A549 (cell line): ENCODE measurements at regions not wholly inside any gene's neighbourhood (a gene's known extent, or its start where the extent isn't known, plus 50 kb on each side); places are given as distances from the start of the nearest gene placed in this dataset.

Experiments
- ATAC-seq, 2 experiments: fragments of 200-7000 bp in 1 of 2; fragments of >200 bp in 1 of 2; cut with Nextera tagmentation in 1 of 2; cut with Tn5 transposase in 1 of 2; 3 replicates each; pipeline versions ENCODE4 v1.8.0 to v1.9.1; 2018 to 2020; ENCODE audit warnings: mild to moderate bottlenecking in 1 of 2, moderate library complexity in 1 of 2
- CTCF ChIA-PET: fragments of 300-600 bp; sonication (Branson Sonifier 250); formaldehyde crosslinking; extraction: SDS; loops from one replicate; lab custom pipeline; 2021; ENCODE audit warnings: antibody characterized with exemption, inconsistent platforms; lab: Yijun Ruan, JAX
- POLR2A ChIA-PET: fragments of 350-600 bp; formaldehyde crosslinking; extraction: SDS; loops from one replicate; lab custom pipeline; 2021; ENCODE audit warnings: antibody characterized with exemption, inconsistent platforms; lab: Yijun Ruan, JAX
- DNase-seq, 2 experiments: peaks; one replicate each; pipeline versions ENCODE4 v3.0.0 to v3.0.0-alpha.2; 2011 to 2016; ENCODE audit warnings: low read depth in 1 of 2, low spot score in 1 of 2
- FAIRE-seq: peaks from 2 replicates; lab custom pipeline; 2011; peaks lifted over from hg19 to GRCh38; lab: Jason Lieb, UNC
- H3K27ac ChIP-seq, 2 experiments: fragments of >200 bp; sonication (Bioruptor Twin); formaldehyde crosslinking; 3 replicates each; pipeline ENCODE4 v1.5.1; 2016 to 2017
- H3K4me1 ChIP-seq: fragments of >200 bp; sonication (Bioruptor Twin); formaldehyde crosslinking; 3 replicates; pipeline ENCODE4 v1.6.1; 2016
- H3K4me2 ChIP-seq: fragments of >200 bp; sonication (Bioruptor Twin); formaldehyde crosslinking; 3 replicates; pipeline ENCODE4 v1.6.1; 2016
- H3K4me3 ChIP-seq: fragments of >200 bp; sonication (Bioruptor Twin); formaldehyde crosslinking; 3 replicates; pipeline ENCODE4 v1.5.1; 2016
- H3K9me3 ChIP-seq: fragments of >200 bp; sonication (Bioruptor Twin); formaldehyde crosslinking; 3 replicates; pipeline ENCODE4 v1.6.1; 2016
- CHD4 ChIP-seq: fragments of 200-600 bp; sonication (generic); IDR thresholded peaks from 2 replicates; pipeline ENCODE4 v1.6.1; 2016; ENCODE audit warnings: antibody characterized with exemption, mild to moderate bottlenecking, borderline replicate concordance
- CTCF ChIP-seq: fragments of >200 bp; sonication (Bioruptor Twin); formaldehyde crosslinking; IDR thresholded peaks from 3 replicates; pipeline ENCODE4 v1.5.1; 2016
- EHF ChIP-seq: fragments of 250-450 bp; sonication (Bioruptor Pico); IDR thresholded peaks from 2 replicates; pipeline ENCODE4 v1.5.0; 2020; ENCODE audit warnings: mild to moderate bottlenecking
- FOSL2 ChIP-seq, 2 experiments: fragments of 450-650 bp in 1 of 2; fragments of >200 bp in 1 of 2; sonication (Bioruptor Twin) in 1 of 2; formaldehyde crosslinking; IDR thresholded peaks; 2 replicates each; pipeline versions ENCODE4 v1.5.0 to v1.6.1; 2016 to 2020; ENCODE audit warnings: mild to moderate bottlenecking in 1 of 2, moderate library complexity in 1 of 2
- JUN ChIP-seq, 2 experiments: fragments of >200 bp; sonication (Bioruptor Twin); formaldehyde crosslinking; IDR thresholded peaks; 2 replicates in 1 of 2; 3 replicates in 1 of 2; pipeline ENCODE4 v1.6.1; 2016 to 2017
- KDM1A ChIP-seq: fragments of 200-600 bp; sonication (generic); IDR thresholded peaks from 2 replicates; pipeline ENCODE4 v1.6.1; 2016; ENCODE audit warnings: low read depth, mild to moderate bottlenecking
- MYC ChIP-seq: IDR thresholded peaks from 2 replicates; pipeline ENCODE4 v1.6.1; 2012; ENCODE audit warnings: mild to moderate bottlenecking, inconsistent platforms, low read length, improper control_type of control experiment, borderline replicate concordance
- NPAS2 ChIP-seq: fragments of 250-450 bp; sonication (Bioruptor Pico); IDR thresholded peaks from 2 replicates; pipeline ENCODE4 v1.8.0; 2022; ENCODE audit warnings: mild to moderate bottlenecking, moderate library complexity, borderline replicate concordance
- NR3C1 ChIP-seq: fragments of >200 bp; sonication (Bioruptor Twin); formaldehyde crosslinking; IDR thresholded peaks from 3 replicates; pipeline ENCODE4 v1.6.1; 2017
- RAD21 ChIP-seq, 2 experiments: fragments of >200 bp in 1 of 2; sonication (Bioruptor Twin) in 1 of 2; formaldehyde crosslinking in 1 of 2; IDR thresholded peaks in 1 of 2; conservative IDR thresholded peaks in 1 of 2; 2 replicates in 1 of 2; 3 replicates in 1 of 2; pipeline ENCODE4 v1.6.1; 2012 to 2018; ENCODE audit warnings: inconsistent platforms in 1 of 2
- RARB ChIP-seq: fragments of 250-450 bp; sonication (Bioruptor Pico); IDR thresholded peaks from 2 replicates; pipeline ENCODE4 v1.8.0; 2021; ENCODE audit warnings: mild to moderate bottlenecking, moderate library complexity
- RFX5 ChIP-seq: fragments of 450-650 bp; IDR thresholded peaks from 2 replicates; pipeline ENCODE4 v1.7.1; 2014; ENCODE audit warnings: antibody characterized with exemption, mild to moderate bottlenecking, moderate library complexity
- RNF2 ChIP-seq: fragments of 200-600 bp; sonication (generic); IDR thresholded peaks from 2 replicates; pipeline ENCODE4 v1.6.1; 2016; ENCODE audit warnings: low read depth, mild to moderate bottlenecking, antibody characterized with exemption, moderate library complexity, borderline replicate concordance
- TP53 ChIP-seq: fragments of 250-450 bp; sonication (Bioruptor Pico); IDR thresholded peaks from 2 replicates; pipeline ENCODE4 v1.5.0; 2021; ENCODE audit warnings: mild to moderate bottlenecking, moderate library complexity
- WGBS: methylation state at CpG from one replicate; pipeline ENCODE4 v1.1.6; 2017; ENCODE audit errors: missing lambda C conversion rate; 5-methylcytosine and 5-hydroxymethylcytosine counted together
- TF ChIP-seq, protein P1 (sequence below): IDR thresholded peaks from 2 replicates; pipeline ENCODE4 v1.6.1; 2012

DNA sequence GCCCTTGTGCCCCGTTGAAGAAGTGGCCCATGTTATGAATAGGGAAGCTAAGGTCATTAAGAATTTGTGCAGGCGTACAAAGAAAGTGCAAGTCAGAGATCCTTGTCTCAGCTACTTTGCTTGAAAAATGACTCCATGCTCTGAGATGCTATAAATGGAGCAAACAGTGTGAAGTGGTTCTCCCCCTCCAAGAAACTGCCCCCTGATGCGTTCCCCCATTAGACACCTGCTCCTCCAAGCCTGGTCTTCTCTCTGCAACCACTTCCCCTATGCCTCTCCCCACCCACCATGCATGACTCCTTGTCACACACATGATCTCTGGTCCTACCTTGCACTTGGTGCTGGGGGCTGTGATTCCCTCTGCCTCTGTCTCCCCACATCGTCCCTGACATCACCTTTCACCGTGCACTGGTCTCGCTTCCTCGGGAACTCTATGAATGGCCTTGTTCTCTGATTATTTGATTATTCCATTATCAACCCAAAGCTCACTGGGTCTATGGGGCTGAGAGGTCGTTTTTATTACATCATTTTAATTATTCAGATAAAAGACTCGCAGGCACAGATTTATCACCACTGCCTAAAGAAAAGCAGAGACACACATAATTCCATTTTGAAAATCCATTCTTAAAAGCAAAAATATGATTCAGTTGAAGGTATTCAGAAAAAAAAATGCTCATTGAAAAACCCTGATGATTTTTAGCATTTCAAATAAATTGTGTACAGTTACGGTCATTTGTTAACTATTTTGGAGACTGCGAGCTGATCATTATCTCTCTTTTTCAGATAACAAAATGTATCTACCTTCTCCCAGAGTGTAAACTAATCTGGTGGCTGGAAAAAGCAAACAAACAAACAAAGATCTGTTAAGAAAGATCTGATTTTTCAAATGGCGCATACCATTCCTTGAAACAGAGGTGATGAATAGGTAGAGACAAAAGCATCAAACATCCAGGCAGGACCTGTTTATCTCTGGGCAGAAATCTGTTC, 294.9 kb downstream of the SOX11 start:
- DNase-seq = no peak
- Histone ChIP-seq H3K4me2 (no peak overlapping the region), H3K4me1 (no peaks in the 10 kb centered on the region), H3K4me3 (no peak overlapping the region), H3K27ac (no peak overlapping the region), H3K9me3 (no peaks in the 10 kb centered on the region)
- ChIA-PET CTCF (no interaction called here), POLR2A (no interaction called here)
- ATAC-seq = no peak
- WGBS = 26% methylated on average over 12 of the region's 12 CpGs
- TF ChIP-seq RFX5 (no peak), CHD4 (no peak), RNF2 (no peak), RAD21 (conservative IDR thresholded peaks at IDR 0.05 in 1 of 2, IDR thresholded peaks at IDR 0.05 in 1 of 2) (no peak), JUN (IDR thresholded peaks at IDR 0.05) (no peak), KDM1A (no peak), MYC (no peak), FOSL2 (IDR thresholded peaks at IDR 0.05) (no peak), FOSL2 (CRISPR knock-in tag; IDR thresholded peaks at IDR 0.05) (no peak), TP53 (CRISPR knock-in tag) (no peak), EHF (CRISPR knock-in tag) (no peak), NR3C1 (no peak), NPAS2 (no peak)
- TF ChIP-seq, protein P1, sequence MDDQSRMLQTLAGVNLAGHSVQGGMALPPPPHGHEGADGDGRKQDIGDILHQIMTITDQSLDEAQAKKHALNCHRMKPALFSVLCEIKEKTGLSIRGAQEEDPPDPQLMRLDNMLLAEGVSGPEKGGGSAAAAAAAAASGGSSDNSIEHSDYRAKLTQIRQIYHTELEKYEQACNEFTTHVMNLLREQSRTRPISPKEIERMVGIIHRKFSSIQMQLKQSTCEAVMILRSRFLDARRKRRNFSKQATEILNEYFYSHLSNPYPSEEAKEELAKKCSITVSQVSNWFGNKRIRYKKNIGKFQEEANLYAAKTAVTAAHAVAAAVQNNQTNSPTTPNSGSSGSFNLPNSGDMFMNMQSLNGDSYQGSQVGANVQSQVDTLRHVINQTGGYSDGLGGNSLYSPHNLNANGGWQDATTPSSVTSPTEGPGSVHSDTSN = no peak
- TF ChIP-seq, all 56 proteins: peak for 0
- no peak for FAIRE-seq

GRCh38 chr2:5988120-5988519, 295.9 kb downstream of the SOX11 start:
- no peaks in the 10 kb centered on the region for H3K9me3 ChIP-seq
- no peak for DNase-seq
- FAIRE-seq = no peak
- no peak for ATAC-seq
- ChIA-PET CTCF (interaction anchor here (0.7 kb wide), 1 partner anchor 11 kb away, joined by 3 read pairs; no protein-coding TSS in a partner anchor), POLR2A (no interaction called here)
- no peak overlapping the region for H3K4me3 ChIP-seq
- no peak overlapping the region for H3K27ac ChIP-seq
- WGBS = 5% methylated on average over 3 of the region's 3 CpGs
- no peak overlapping the region for H3K4me2 ChIP-seq
- H3K4me1 ChIP-seq = no peaks in the 10 kb centered on the region
- TF ChIP-seq RNF2 = no peak
- no peak for TF ChIP-seq NPAS2
- no peak for TF ChIP-seq RARB (CRISPR knock-in tag)

- WGBS = 25% methylated on average over 5 of the region's 5 CpGs
- TF ChIP-seq CTCF = no peak
- no peak for FAIRE-seq
- Histone ChIP-seq H3K9me3 (no peaks in the 10 kb centered on the region), H3K4me3 (no peak overlapping the region), H3K4me1 (no peaks in the 10 kb centered on the region), H3K27ac (no peak overlapping the region), H3K4me2 (no peak overlapping the region)
- ATAC-seq = no peak
- ChIA-PET CTCF (no interaction called here), POLR2A (no interaction called here)
- no peak for DNase-seq
These were observed 297.9 kb downstream of the SOX11 start for GRCh38 chr2:5990086-5990485.
